ENCODE measurements at regions not wholly inside any gene's neighbourhood (a gene's known extent, or its start where the extent isn't known, plus 50 kb on each side); places are given as distances from the start of the nearest gene placed in this dataset.

GRCh38 chr2:238685713-238686112 lies 162.2 kb upstream of the TWIST2 start:
- H3K27me3 Mint-ChIP-seq (ENCODE audit: low read depth in 3 of 3), result peaks cover 5 to 20% (median 13%) of the 10 kb centered on the region in 3 donors
- Histone ChIP-seq H4K20me1 (ENCODE audit: insufficient read depth, low read length) (no peaks in the 10 kb centered on the region), H3K27ac (ENCODE audit: low read depth in 1 of 2, low read length in 2 of 2) (no peak overlapping the region), H3K79me2 (ENCODE audit: insufficient read depth, low read length) (no peaks in the 10 kb centered on the region), H3K9ac (ENCODE audit: insufficient read depth, low read length, poor library complexity, severe bottlenecking) (no peak overlapping the region), H3K27me3 (ENCODE audit: control insufficient read depth in 2 of 2, insufficient read depth in 2 of 2, low read length in 2 of 2) (peaks cover under 1 to 2% of the 10 kb centered on the region in 2 donors), H3K36me3 (replicated peaks in 1 of 2; ENCODE audit: control insufficient read depth in 1 of 2, insufficient read depth in 2 of 2, low read length in 2 of 2) (no peaks in the 10 kb centered on the region), H3K9me3 (replicated peaks in 1 of 2; ENCODE audit: control insufficient read depth in 1 of 2, insufficient read depth in 1 of 2, low read length in 2 of 2) (no peaks in the 10 kb centered on the region), H3K4me2 (replicated peaks; ENCODE audit: extremely low read depth, low read length, poor library complexity, severe bottlenecking) (no peak overlapping the region), H2AFZ (ENCODE audit: insufficient read depth, low read depth, low read length, poor library complexity, severe bottlenecking) (no peak overlapping the region), H3K4me1 (ENCODE audit: control insufficient read depth in 1 of 2, insufficient read depth in 2 of 2, low read length in 2 of 2) (no peaks in the 10 kb centered on the region), H3K4me3 (replicated peaks in 1 of 3; ENCODE audit: low read depth in 2 of 3, low read length in 3 of 3) (no peak overlapping the region)
- no peak overlapping the region for H3K27ac Mint-ChIP-seq
- peaks cover 0 to 2% (median 0%) of the 10 kb centered on the region in 7 donors for H3K9me3 Mint-ChIP-seq
- no CpG with 5 or more reads among the region's 2 CpGs for WGBS (ENCODE audit: insufficient coverage)
- H3K4me1 Mint-ChIP-seq, result no peaks in the 10 kb centered on the region
- no peaks in the 10 kb centered on the region for H3K36me3 Mint-ChIP-seq
- TF ChIP-seq CTCF (IDR thresholded peaks at IDR 0.05), result no peak
- H3K4me3 Mint-ChIP-seq, result no peak overlapping the region
- no peak for DNase-seq
- intact Hi-C loops (cut with micrococcal nuclease), result no loop called here

DNA sequence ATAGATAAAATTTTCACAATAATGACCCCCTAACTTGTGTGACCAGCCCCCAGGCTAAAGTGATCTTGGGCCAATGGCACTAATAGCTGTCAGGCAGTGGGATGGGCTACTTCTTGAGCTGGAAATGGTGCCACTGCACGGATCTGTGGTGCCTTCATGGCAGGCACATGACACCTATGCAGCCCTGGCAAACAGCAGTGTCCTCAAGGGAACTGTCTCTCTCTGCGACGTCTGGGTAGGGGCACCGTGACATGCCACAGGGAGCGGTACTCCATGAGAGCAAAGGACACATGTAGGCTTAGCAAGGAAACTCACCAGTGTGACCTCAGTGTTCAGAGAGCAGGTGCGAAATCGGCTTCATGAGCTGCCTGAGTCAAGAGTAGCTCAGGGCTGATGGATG lies 161.7 kb upstream of the TWIST2 start:
- H3K27ac Mint-ChIP-seq, result no peak overlapping the region

More for the DNA sequence above, 161.7 kb upstream of the TWIST2 start:
- Histone ChIP-seq H3K9ac (ENCODE audit: insufficient read depth, low read length, poor library complexity, severe bottlenecking) (no peak overlapping the region), H3K4me2 (replicated peaks; ENCODE audit: extremely low read depth, low read length, poor library complexity, severe bottlenecking) (no peak overlapping the region), H3K9me3 (replicated peaks in 1 of 2; ENCODE audit: control insufficient read depth in 1 of 2, insufficient read depth in 1 of 2, low read length in 2 of 2) (no peaks in the 10 kb centered on the region), H3K27me3 (ENCODE audit: control insufficient read depth in 2 of 2, insufficient read depth in 2 of 2, low read length in 2 of 2) (peaks cover 0 to 2% of the 10 kb centered on the region in 2 donors), H2AFZ (ENCODE audit: insufficient read depth, low read depth, low read length, poor library complexity, severe bottlenecking) (no peak overlapping the region), H4K20me1 (ENCODE audit: insufficient read depth, low read length) (no peaks in the 10 kb centered on the region), H3K4me3 (replicated peaks in 1 of 3; ENCODE audit: low read depth in 2 of 3, low read length in 3 of 3) (no peak overlapping the region), H3K36me3 (replicated peaks in 1 of 2; ENCODE audit: control insufficient read depth in 1 of 2, insufficient read depth in 2 of 2, low read length in 2 of 2) (no peaks in the 10 kb centered on the region), H3K27ac (ENCODE audit: low read depth in 1 of 2, low read length in 2 of 2) (no peak overlapping the region), H3K79me2 (ENCODE audit: insufficient read depth, low read length) (no peaks in the 10 kb centered on the region), H3K4me1 (ENCODE audit: control insufficient read depth in 1 of 2, insufficient read depth in 2 of 2, low read length in 2 of 2) (no peaks in the 10 kb centered on the region)
- TF ChIP-seq CTCF (IDR thresholded peaks at IDR 0.05), result no peak
- H3K27me3 Mint-ChIP-seq (ENCODE audit: low read depth in 3 of 3), result peaks cover 7 to 18% (median 15%) of the 10 kb centered on the region in 3 donors
- no peaks in the 10 kb centered on the region for H3K4me1 Mint-ChIP-seq
- no peaks in the 10 kb centered on the region for H3K36me3 Mint-ChIP-seq
- intact Hi-C loops (cut with micrococcal nuclease), result no loop called here
- no peak for DNase-seq
- no peak overlapping the region for H3K4me3 Mint-ChIP-seq
- peaks cover 0 to 2% (median 0%) of the 10 kb centered on the region in 7 donors for H3K9me3 Mint-ChIP-seq
- 86% methylated on average over 7 of the region's 7 CpGs for WGBS (ENCODE audit: insufficient coverage)

Measured in CD14-positive monocyte (primary cell).